Endodermal cell (in vitro differentiated cells): ENCODE measurements at regions not wholly inside any gene's neighbourhood (a gene's known extent, or its start where the extent isn't known, plus 50 kb on each side); places are given as distances from the start of the nearest gene placed in this dataset.
A peak's percentile ranks its signal among the peaks of the same experiment; 100 is the strongest.

ENCODE experiments used
- DNase-seq: peaks from one replicate; pipeline ENCODE4 v3.0.0-alpha.2; 2017
- H3K27ac ChIP-seq: 2 replicates; pipeline ENCODE4 v1.5.1; 2013; ENCODE audit warnings: mild to moderate bottlenecking, low read depth, low read length, moderate library complexity
- H3K27me3 ChIP-seq: 2 replicates; pipeline ENCODE4 v1.6.1; 2013; ENCODE audit warnings: mild to moderate bottlenecking, low read length, moderate library complexity; ENCODE audit not compliant: insufficient read depth, control insufficient read depth, poor library complexity, severe bottlenecking
- H3K36me3 ChIP-seq: 2 replicates; pipeline ENCODE4 v1.7.0; 2013; ENCODE audit warnings: mild to moderate bottlenecking, low read length, moderate library complexity; ENCODE audit not compliant: control insufficient read depth, insufficient read depth
- H3K4me1 ChIP-seq: one replicate; pipeline ENCODE4 v1.7.0; 2013; ENCODE audit warnings: low read length; ENCODE audit not compliant: control insufficient read depth, insufficient read depth
- H3K4me3 ChIP-seq: 2 replicates; pipeline ENCODE4 v1.5.1; 2013; ENCODE audit warnings: mild to moderate bottlenecking, low read length, moderate library complexity
- H3K9ac ChIP-seq: 2 replicates; pipeline ENCODE4 v1.6.1; 2013; ENCODE audit warnings: mild to moderate bottlenecking, low read length, moderate library complexity; ENCODE audit not compliant: poor library complexity, severe bottlenecking; ENCODE audit errors: extremely low read depth
- H3K9me3 ChIP-seq: 2 replicates; pipeline ENCODE4 v1.6.1; 2013; ENCODE audit warnings: mild to moderate bottlenecking, low read length, moderate library complexity; ENCODE audit not compliant: control insufficient read depth
- H3K27ac Mint-ChIP-seq: 2 replicates; pipeline ENCODE4 v1.8.0; 2020; ENCODE audit warnings: mixed read lengths
- H3K27me3 Mint-ChIP-seq: 2 replicates; pipeline ENCODE4 v1.8.0; 2021; ENCODE audit warnings: mild to moderate bottlenecking, mixed read lengths; ENCODE audit not compliant: insufficient read depth
- H3K36me3 Mint-ChIP-seq: 2 replicates; pipeline ENCODE4 v1.8.0; 2020; ENCODE audit warnings: low read depth, mixed read lengths
- H3K4me1 Mint-ChIP-seq: 2 replicates; pipeline ENCODE4 v1.8.0; 2020; ENCODE audit warnings: mixed read lengths
- H3K4me3 Mint-ChIP-seq: 2 replicates; pipeline ENCODE4 v1.8.0; 2020; ENCODE audit warnings: mild to moderate bottlenecking, moderate library complexity, mixed read lengths
- H3K9me3 Mint-ChIP-seq: 2 replicates; pipeline ENCODE4 v1.8.0; 2020; ENCODE audit warnings: mild to moderate bottlenecking, mixed read lengths
- WGBS, 2 experiments: methylation state at CpG; one replicate each; pipeline versions ENCODE4 v1.1.5 to v1.1.7; 2013; ENCODE audit warnings: missing lambda C conversion rate in 2 of 2, mixed read lengths in 1 of 2; ENCODE audit not compliant: insufficient coverage in 1 of 2, insufficient read length in 1 of 2; 5-methylcytosine and 5-hydroxymethylcytosine counted together
- TF ChIP-seq, protein P1 (sequence below): fragments of 200-600 bp; sonication (generic); conservative IDR thresholded peaks from 2 replicates; pipeline ENCODE4 v1.5.0; 2021; ENCODE audit warnings: antibody characterized with exemption, mild to moderate bottlenecking

DNA sequence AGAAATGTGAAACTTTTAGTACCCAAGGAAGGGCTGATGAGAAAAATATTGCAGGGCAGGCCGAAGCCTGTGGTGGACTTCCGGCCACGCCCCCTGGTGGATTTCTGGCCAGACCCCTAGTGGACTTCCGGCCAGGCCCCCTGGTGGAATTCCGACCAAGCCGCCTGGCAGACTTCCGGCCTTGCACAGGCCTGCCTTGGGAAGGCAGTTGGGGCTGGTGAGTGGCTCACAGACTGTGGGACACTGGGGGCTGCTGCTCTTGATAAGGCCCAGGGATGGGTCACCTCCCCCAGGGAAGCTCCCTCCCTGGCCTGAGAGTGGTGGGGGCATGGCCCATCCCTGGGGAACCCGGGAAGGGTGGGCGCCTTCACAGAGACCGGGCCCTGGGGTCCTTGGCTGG, 116.4 kb upstream of the MKI67 start:
- peaks cover 9% of the 10 kb centered on the region for H3K4me1 Mint-ChIP-seq
- H3K4me3 ChIP-seq, result no peak overlapping the region
- no peak overlapping the region for H3K27ac ChIP-seq
- H3K27me3 ChIP-seq, result no peaks in the 10 kb centered on the region
- H3K4me1 ChIP-seq, result peaks cover 3% of the 10 kb centered on the region
- DNase-seq, result no peak
- no peaks in the 10 kb centered on the region for H3K36me3 Mint-ChIP-seq
- 85 to 87% methylated on average over 3 to 10 of the region's 10 CpGs for WGBS, 2 experiments
- no peak overlapping the region for H3K9ac ChIP-seq
- TF ChIP-seq, protein P1, sequence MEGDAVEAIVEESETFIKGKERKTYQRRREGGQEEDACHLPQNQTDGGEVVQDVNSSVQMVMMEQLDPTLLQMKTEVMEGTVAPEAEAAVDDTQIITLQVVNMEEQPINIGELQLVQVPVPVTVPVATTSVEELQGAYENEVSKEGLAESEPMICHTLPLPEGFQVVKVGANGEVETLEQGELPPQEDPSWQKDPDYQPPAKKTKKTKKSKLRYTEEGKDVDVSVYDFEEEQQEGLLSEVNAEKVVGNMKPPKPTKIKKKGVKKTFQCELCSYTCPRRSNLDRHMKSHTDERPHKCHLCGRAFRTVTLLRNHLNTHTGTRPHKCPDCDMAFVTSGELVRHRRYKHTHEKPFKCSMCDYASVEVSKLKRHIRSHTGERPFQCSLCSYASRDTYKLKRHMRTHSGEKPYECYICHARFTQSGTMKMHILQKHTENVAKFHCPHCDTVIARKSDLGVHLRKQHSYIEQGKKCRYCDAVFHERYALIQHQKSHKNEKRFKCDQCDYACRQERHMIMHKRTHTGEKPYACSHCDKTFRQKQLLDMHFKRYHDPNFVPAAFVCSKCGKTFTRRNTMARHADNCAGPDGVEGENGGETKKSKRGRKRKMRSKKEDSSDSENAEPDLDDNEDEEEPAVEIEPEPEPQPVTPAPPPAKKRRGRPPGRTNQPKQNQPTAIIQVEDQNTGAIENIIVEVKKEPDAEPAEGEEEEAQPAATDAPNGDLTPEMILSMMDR, result peak; percentile 59
- H3K27me3 Mint-ChIP-seq, result no peaks in the 10 kb centered on the region
- H3K9me3 ChIP-seq, result no peaks in the 10 kb centered on the region
- no peak overlapping the region for H3K27ac Mint-ChIP-seq
- no peaks in the 10 kb centered on the region for H3K36me3 ChIP-seq
- no peak overlapping the region for H3K4me3 Mint-ChIP-seq
- no peaks in the 10 kb centered on the region for H3K9me3 Mint-ChIP-seq

DNA sequence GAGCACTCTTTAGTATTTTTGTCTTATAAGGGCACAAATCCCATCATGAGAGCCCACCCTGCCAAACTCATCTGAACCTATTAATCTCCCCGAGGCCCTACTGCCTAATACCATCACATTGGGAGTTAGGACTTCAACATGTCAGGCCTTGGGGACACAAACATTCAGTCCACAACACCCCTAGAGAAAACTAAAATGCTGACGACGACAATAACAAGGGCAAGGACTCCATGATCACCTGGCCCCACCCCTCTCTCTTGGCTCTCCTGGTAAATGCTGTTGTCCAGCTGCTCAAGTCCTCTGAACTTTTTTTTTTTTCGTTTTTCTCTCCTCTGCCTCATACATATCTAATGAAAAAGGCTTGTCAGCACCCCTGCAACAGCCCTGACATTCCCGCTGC, 118.8 kb upstream of the MKI67 start:
- 88 to 89% methylated on average over 3 to 5 of the region's 5 CpGs for WGBS, 2 experiments
- H3K4me3 ChIP-seq, result no peak overlapping the region
- H3K27me3 Mint-ChIP-seq, result no peaks in the 10 kb centered on the region
- no peaks in the 10 kb centered on the region for H3K27me3 ChIP-seq
- H3K27ac ChIP-seq, result no peak overlapping the region
- no peaks in the 10 kb centered on the region for H3K9me3 ChIP-seq
- peaks cover 3% of the 10 kb centered on the region for H3K4me1 Mint-ChIP-seq
- H3K4me1 ChIP-seq, result no peaks in the 10 kb centered on the region
- H3K9me3 Mint-ChIP-seq, result no peaks in the 10 kb centered on the region
- H3K9ac ChIP-seq, result no peak overlapping the region
- no peaks in the 10 kb centered on the region for H3K36me3 ChIP-seq
- H3K27ac Mint-ChIP-seq, result no peak overlapping the region
- no peak for DNase-seq
- TF ChIP-seq, protein P1, result no peak
- no peaks in the 10 kb centered on the region for H3K36me3 Mint-ChIP-seq
- H3K4me3 Mint-ChIP-seq, result no peak overlapping the region

DNA sequence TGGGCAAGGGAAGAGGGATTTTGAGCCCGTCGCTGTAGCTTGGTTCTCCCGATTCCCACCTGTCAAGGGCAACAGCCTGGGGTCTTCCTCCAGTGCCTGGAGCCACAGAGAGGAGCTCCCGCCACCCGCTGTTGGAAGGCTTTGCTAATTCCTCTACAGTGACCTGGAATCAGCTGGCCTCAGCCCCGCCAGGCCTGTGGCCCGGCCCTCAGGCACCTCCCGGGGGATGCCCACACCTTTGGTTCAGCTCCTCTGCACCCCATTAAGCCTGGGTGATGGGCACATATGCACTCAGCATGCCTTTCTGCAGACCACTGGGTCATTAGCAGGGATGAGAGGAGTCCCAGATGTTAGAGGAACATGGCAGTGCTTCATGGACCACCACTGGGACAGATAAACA, 121.4 kb upstream of the MKI67 start:
- H3K4me1 ChIP-seq, result no peaks in the 10 kb centered on the region
- no peak overlapping the region for H3K27ac ChIP-seq
- H3K27me3 Mint-ChIP-seq, result peaks cover 2% of the 10 kb centered on the region
- H3K9me3 Mint-ChIP-seq, result no peaks in the 10 kb centered on the region
- WGBS, 2 experiments, result 80 to 89% methylated on average over 1 to 8 of the region's 8 CpGs
- no peak overlapping the region for H3K27ac Mint-ChIP-seq
- no peaks in the 10 kb centered on the region for H3K36me3 ChIP-seq
- no peak for DNase-seq
- H3K4me3 Mint-ChIP-seq, result no peak overlapping the region
- no peak overlapping the region for H3K9ac ChIP-seq
- TF ChIP-seq, protein P1, result no peak
- no peaks in the 10 kb centered on the region for H3K4me1 Mint-ChIP-seq
- no peak overlapping the region for H3K4me3 ChIP-seq
- no peaks in the 10 kb centered on the region for H3K36me3 Mint-ChIP-seq
- H3K27me3 ChIP-seq, result no peaks in the 10 kb centered on the region
- no peaks in the 10 kb centered on the region for H3K9me3 ChIP-seq
